ENCODE measurements at regions not wholly inside any gene's neighbourhood (a gene's known extent, or its start where the extent isn't known, plus 50 kb on each side); places are given as distances from the start of the nearest gene placed in this dataset.
A peak's percentile ranks its signal among the peaks of the same experiment; 100 is the strongest.

GRCh38 chr2:8498994-8499393, 182.9 kb upstream of the ID2 start:
- Histone ChIP-seq H3K4me1 (no peaks in the 10 kb centered on the region), H3K4me3 (no peak overlapping the region), H3K36me3 (no peaks in the 10 kb centered on the region), H3K27ac (no peak overlapping the region), H3K9me3 (no peaks in the 10 kb centered on the region), H3K27me3 (no peaks in the 10 kb centered on the region)
- DNase-seq: no peak
- no peak for TF ChIP-seq POLR2A (IDR thresholded peaks at IDR 0.05)
- TF ChIP-seq CTCF (IDR thresholded peaks at IDR 0.05): no peak
- intact Hi-C loops (cut with DNase I; ENCODE audit: low total_unique reads): no loop called here

GRCh38 chr2:8500124-8501054, 181.5 kb upstream of the ID2 start:
- H3K27ac ChIP-seq: no peak overlapping the region
- H3K27me3 ChIP-seq: no peaks in the 10 kb centered on the region
- H3K4me1 ChIP-seq: no peaks in the 10 kb centered on the region
- no peaks in the 10 kb centered on the region for H3K36me3 ChIP-seq
- H3K4me3 ChIP-seq: no peak overlapping the region
- intact Hi-C loops (cut with DNase I; ENCODE audit: low total_unique reads): no loop called here
- TF ChIP-seq CTCF (IDR thresholded peaks at IDR 0.05): no peak
- TF ChIP-seq POLR2A (IDR thresholded peaks at IDR 0.05): no peak
- DNase-seq: peak in 1 of 2 donors; percentile 28
- H3K9me3 ChIP-seq: no peaks in the 10 kb centered on the region

GRCh38 chr2:8501061-8501720, 180.7 kb upstream of the ID2 start:
- no peaks in the 10 kb centered on the region for H3K36me3 ChIP-seq

GRCh38 chr2:8502316-8502715, 179.5 kb upstream of the ID2 start:
- Histone ChIP-seq H3K4me1 (no peaks in the 10 kb centered on the region), H3K36me3 (no peaks in the 10 kb centered on the region), H3K4me3 (no peak overlapping the region), H3K27ac (no peak overlapping the region), H3K27me3 (no peaks in the 10 kb centered on the region), H3K9me3 (no peaks in the 10 kb centered on the region)
- intact Hi-C loops (cut with DNase I; ENCODE audit: low total_unique reads): no loop called here
- no peak for DNase-seq
- TF ChIP-seq CTCF (IDR thresholded peaks at IDR 0.05) (no peak), POLR2A (IDR thresholded peaks at IDR 0.05) (no peak)

More at GRCh38 chr2:8501061-8501720, 180.7 kb upstream of the ID2 start:
- Histone ChIP-seq H3K9me3 (no peaks in the 10 kb centered on the region), H3K4me1 (no peaks in the 10 kb centered on the region), H3K4me3 (no peak overlapping the region), H3K27ac (no peak overlapping the region), H3K27me3 (no peaks in the 10 kb centered on the region)
- TF ChIP-seq CTCF (IDR thresholded peaks at IDR 0.05) (no peak), POLR2A (IDR thresholded peaks at IDR 0.05) (no peak)
- intact Hi-C loops (cut with DNase I; ENCODE audit: low total_unique reads): no loop called here
- DNase-seq: no peak

GRCh38 chr2:8505311-8505920, 176.4 kb upstream of the ID2 start:
- no peak overlapping the region for H3K4me3 ChIP-seq
- TF ChIP-seq CTCF (IDR thresholded peaks at IDR 0.05): no peak
- no peak for TF ChIP-seq POLR2A (IDR thresholded peaks at IDR 0.05)
- H3K4me1 ChIP-seq: no peaks in the 10 kb centered on the region
- no peaks in the 10 kb centered on the region for H3K9me3 ChIP-seq
- H3K36me3 ChIP-seq: no peaks in the 10 kb centered on the region
- H3K27ac ChIP-seq: no peak overlapping the region
- DNase-seq: no peak
- H3K27me3 ChIP-seq: no peaks in the 10 kb centered on the region
- intact Hi-C loops (cut with DNase I; ENCODE audit: low total_unique reads): no loop called here
